Calu3 (cell line): ENCODE measurements at regions not wholly inside any gene's neighbourhood (a gene's known extent, or its start where the extent isn't known, plus 50 kb on each side); places are given as distances from the start of the nearest gene placed in this dataset.
"Not testable (repeated sequence)": the region's sequence is repeated elsewhere in the genome, so short reads cannot be mapped to it uniquely, and the experiment has no call there.

Experiments used
- BruUV-seq: library from RNA; stranded (reverse); fragments of 400-500 nt; replicated peaks from 2 replicates; lab custom pipeline; 2021; lab: Mats Ljungman, UMichigan
- CTCF ChIA-PET: fragments of 300-600 bp; sonication (Branson Sonifier 250); formaldehyde crosslinking; loops from one replicate; lab custom pipeline; 2022; ENCODE audit warnings: antibody characterized with exemption; lab: Charles Lee
- DNase-seq: peaks from one replicate; pipeline ENCODE4 v3.0.0; 2022
- H3K27ac Mint-ChIP-seq: one replicate; pipeline ENCODE4 v1.8.0; 2022; ENCODE audit warnings: mixed read lengths; ENCODE audit not compliant: unreplicated experiment
- H3K27me3 Mint-ChIP-seq: one replicate; pipeline ENCODE4 v1.8.0; 2022; ENCODE audit warnings: mixed read lengths; ENCODE audit not compliant: unreplicated experiment
- H3K36me3 Mint-ChIP-seq: one replicate; pipeline ENCODE4 v1.8.0; 2022; ENCODE audit warnings: mild to moderate bottlenecking, moderate library complexity, mixed read lengths; ENCODE audit not compliant: insufficient read depth, unreplicated experiment
- H3K4me1 Mint-ChIP-seq: one replicate; pipeline ENCODE4 v1.8.0; 2022; ENCODE audit warnings: mild to moderate bottlenecking, low read depth, mixed read lengths; ENCODE audit not compliant: unreplicated experiment
- H3K4me3 Mint-ChIP-seq: one replicate; pipeline ENCODE4 v1.8.0; 2022; ENCODE audit warnings: mild to moderate bottlenecking, low read depth, moderate library complexity, mixed read lengths; ENCODE audit not compliant: unreplicated experiment
- H3K9me3 Mint-ChIP-seq: one replicate; pipeline ENCODE4 v1.8.0; 2022; ENCODE audit warnings: low read depth, mixed read lengths; ENCODE audit not compliant: unreplicated experiment
- CTCF ChIP-seq: fragments of 200-600 bp; IDR thresholded peaks from one replicate; pipeline ENCODE4 v1.8.0; 2022; ENCODE audit warnings: antibody characterized with exemption; ENCODE audit not compliant: unreplicated experiment
- intact Hi-C: fragments of 100-400 bp; cut with micrococcal nuclease; formaldehyde crosslinking; loops from one replicate; pipeline ENCODE4 v1.10.0; 2022; ENCODE audit not compliant: unreplicated experiment

GRCh38 chr12:33514893-33515292 lies 75.3 kb upstream of the SYT10 start:
- no peaks in the 10 kb centered on the region for H3K36me3 Mint-ChIP-seq
- H3K4me1 Mint-ChIP-seq = no peaks in the 10 kb centered on the region
- CTCF ChIA-PET = no interaction called here
- H3K27ac Mint-ChIP-seq = no peak overlapping the region
- intact Hi-C loops = no loop called here
- H3K4me3 Mint-ChIP-seq = no peak overlapping the region
- TF ChIP-seq CTCF = no peak
- no peaks in the 10 kb centered on the region for H3K9me3 Mint-ChIP-seq
- no peaks in the 10 kb centered on the region for H3K27me3 Mint-ChIP-seq
- no TSS peak for BruUV-seq
- no peak for DNase-seq

GRCh38 chr12:33519566-33519965 lies 79.9 kb upstream of the SYT10 start:
- Mint-ChIP-seq H3K9me3 (peaks cover 5% of the 10 kb centered on the region), H3K4me1 (peaks cover 8% of the 10 kb centered on the region), H3K27ac (no peak overlapping the region), H3K4me3 (no peak overlapping the region), H3K27me3 (no peaks in the 10 kb centered on the region), H3K36me3 (peaks cover 9% of the 10 kb centered on the region)
- TF ChIP-seq CTCF = no peak
- no peak for DNase-seq
- no TSS peak for BruUV-seq
- intact Hi-C loops = no loop called here
- CTCF ChIA-PET = no interaction called here

GRCh38 chr12:33520505-33521302 lies 81.1 kb upstream of the SYT10 start:
- Mint-ChIP-seq H3K4me3 (peak overlapping the region; percentile 71), H3K27ac (peak overlapping the region; percentile 78)

GRCh38 chr12:33529031-33529430 lies 89.4 kb upstream of the SYT10 start:
- H3K9me3 Mint-ChIP-seq = no peaks in the 10 kb centered on the region
- no peaks in the 10 kb centered on the region for H3K36me3 Mint-ChIP-seq
- intact Hi-C loops = no loop called here
- H3K27ac Mint-ChIP-seq = no peak overlapping the region
- no peaks in the 10 kb centered on the region for H3K27me3 Mint-ChIP-seq
- no TSS peak for BruUV-seq
- no peak for TF ChIP-seq CTCF
- no peaks in the 10 kb centered on the region for H3K4me1 Mint-ChIP-seq
- CTCF ChIA-PET = no interaction called here
- DNase-seq = no peak
- H3K4me3 Mint-ChIP-seq = no peak overlapping the region

More at GRCh38 chr12:33520505-33521302, 81.1 kb upstream of the SYT10 start:
- H3K9me3 Mint-ChIP-seq, H3K36me3 Mint-ChIP-seq, H3K4me1 Mint-ChIP-seq, BruUV-seq, H3K27me3 Mint-ChIP-seq, intact Hi-C loops: not testable (repeated sequence)
- CTCF ChIA-PET = interaction anchor here (0.7 to 1.5 kb wide), 3 partner anchors 35 to 765 kb away, joined by 3 read pairs; partner anchors contain the start of gene YARS2
- DNase-seq = peak; percentile 81

- CTCF ChIA-PET = no interaction called here
- BruUV-seq = no TSS peak
Measured at GRCh38 chr12:33529810-33530209, 90.2 kb upstream of the SYT10 start.

More at GRCh38 chr12:33529810-33530209, 90.2 kb upstream of the SYT10 start:
- H3K27me3 Mint-ChIP-seq = no peaks in the 10 kb centered on the region
- no peak overlapping the region for H3K4me3 Mint-ChIP-seq
- no peak for DNase-seq
- no peak for TF ChIP-seq CTCF
- no peaks in the 10 kb centered on the region for H3K36me3 Mint-ChIP-seq
- no peak overlapping the region for H3K27ac Mint-ChIP-seq
- H3K9me3 Mint-ChIP-seq = no peaks in the 10 kb centered on the region
- intact Hi-C loops = no loop called here
- H3K4me1 Mint-ChIP-seq = no peaks in the 10 kb centered on the region
